Peyer's patch (tissue), 4 donors: ENCODE measurements at regions not wholly inside any gene's neighbourhood (a gene's known extent, or its start where the extent isn't known, plus 50 kb on each side); places are given as distances from the start of the nearest gene placed in this dataset.

Source experiments
- DNase-seq, 3 donors: peaks; one replicate each; pipeline ENCODE4 v3.0.0-alpha.2; 2017 to 2019
- H3K27ac ChIP-seq, 4 donors: fragments of 200-600 bp; sonication (generic); one replicate each; pipeline ENCODE4 v1.5.1; 2016 to 2019
- H3K27me3 ChIP-seq, 2 donors: fragments of 200-600 bp; sonication (generic); one replicate each; pipeline ENCODE4 v1.5.1; 2019
- H3K36me3 ChIP-seq, 3 donors: fragments of 200-600 bp; sonication (generic); one replicate each; pipeline ENCODE4 v1.5.1; 2016 to 2019
- H3K4me1 ChIP-seq, 4 donors: fragments of 200-600 bp; sonication (generic); one replicate each; pipeline ENCODE4 v1.5.1; 2016 to 2019
- H3K4me3 ChIP-seq, 4 donors: fragments of 200-600 bp; sonication (generic); 1 replicate in 3 of 4; 2 replicates in 1 of 4; pipeline ENCODE4 v1.5.1; 2016 to 2019; ENCODE audit warnings: mild to moderate bottlenecking in 1 of 4
- H3K9me3 ChIP-seq, 4 donors: fragments of 200-600 bp; sonication (generic); one replicate each; pipeline ENCODE4 v1.5.1; 2016 to 2019; ENCODE audit warnings: mild to moderate bottlenecking in 1 of 4
- POLR2A ChIP-seq, 2 donors: fragments of 450-650 bp; IDR thresholded peaks; one replicate each; pipeline ENCODE4 v1.5.1; 2017; ENCODE audit warnings: antibody characterized with exemption in 2 of 2, mild to moderate bottlenecking in 2 of 2, moderate library complexity in 2 of 2
- TF ChIP-seq, protein P1 (sequence below), 6 experiments: fragments of 450-650 bp in 4 of 6; fragments of 200-600 bp in 2 of 6; sonication (generic) in 1 of 6; IDR thresholded peaks; one replicate each; pipeline ENCODE4 v1.5.1; 2017 to 2019; ENCODE audit warnings: antibody characterized with exemption in 6 of 6, mild to moderate bottlenecking in 3 of 6, moderate library complexity in 1 of 6

DNA sequence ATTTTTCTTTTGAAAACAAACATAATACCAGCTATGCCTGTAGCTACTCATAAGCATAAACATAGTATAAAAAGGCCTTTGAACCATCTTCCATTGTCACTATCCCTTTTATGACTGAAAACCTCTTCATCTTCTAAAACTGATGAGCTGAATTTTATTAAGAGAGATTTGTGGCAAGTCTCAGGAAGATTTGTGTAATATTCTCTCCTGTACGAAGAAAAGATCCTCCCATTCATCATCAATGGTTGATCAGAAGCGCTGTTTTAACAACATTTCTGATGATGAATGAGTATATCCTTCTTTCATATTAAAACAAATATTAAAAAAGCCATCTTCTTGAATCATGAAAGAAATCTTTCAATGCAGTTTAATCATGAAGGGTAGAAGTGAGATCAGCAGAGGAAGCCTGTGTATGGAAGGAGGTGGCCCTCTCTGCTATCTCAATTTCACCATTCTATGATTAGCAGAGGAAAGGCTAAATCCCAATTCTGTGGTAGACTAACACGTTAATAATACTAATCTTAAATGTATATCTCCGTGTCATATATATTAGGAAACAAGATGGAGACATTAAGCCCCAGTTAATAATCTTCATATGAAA is 430.2 kb downstream of the FRK start:
- Histone ChIP-seq H3K4me1 (no peaks in the 10 kb centered on the region), H3K27me3 (no peaks in the 10 kb centered on the region), H3K27ac (no peak overlapping the region), H3K36me3 (no peaks in the 10 kb centered on the region), H3K4me3 (no peak overlapping the region), H3K9me3 (no peaks in the 10 kb centered on the region)
- DNase-seq, result no peak
- TF ChIP-seq, protein P1, sequence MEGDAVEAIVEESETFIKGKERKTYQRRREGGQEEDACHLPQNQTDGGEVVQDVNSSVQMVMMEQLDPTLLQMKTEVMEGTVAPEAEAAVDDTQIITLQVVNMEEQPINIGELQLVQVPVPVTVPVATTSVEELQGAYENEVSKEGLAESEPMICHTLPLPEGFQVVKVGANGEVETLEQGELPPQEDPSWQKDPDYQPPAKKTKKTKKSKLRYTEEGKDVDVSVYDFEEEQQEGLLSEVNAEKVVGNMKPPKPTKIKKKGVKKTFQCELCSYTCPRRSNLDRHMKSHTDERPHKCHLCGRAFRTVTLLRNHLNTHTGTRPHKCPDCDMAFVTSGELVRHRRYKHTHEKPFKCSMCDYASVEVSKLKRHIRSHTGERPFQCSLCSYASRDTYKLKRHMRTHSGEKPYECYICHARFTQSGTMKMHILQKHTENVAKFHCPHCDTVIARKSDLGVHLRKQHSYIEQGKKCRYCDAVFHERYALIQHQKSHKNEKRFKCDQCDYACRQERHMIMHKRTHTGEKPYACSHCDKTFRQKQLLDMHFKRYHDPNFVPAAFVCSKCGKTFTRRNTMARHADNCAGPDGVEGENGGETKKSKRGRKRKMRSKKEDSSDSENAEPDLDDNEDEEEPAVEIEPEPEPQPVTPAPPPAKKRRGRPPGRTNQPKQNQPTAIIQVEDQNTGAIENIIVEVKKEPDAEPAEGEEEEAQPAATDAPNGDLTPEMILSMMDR (IDR thresholded peaks at IDR 0.05), result no peak
- no peak for TF ChIP-seq POLR2A (IDR thresholded peaks at IDR 0.05)

DNA sequence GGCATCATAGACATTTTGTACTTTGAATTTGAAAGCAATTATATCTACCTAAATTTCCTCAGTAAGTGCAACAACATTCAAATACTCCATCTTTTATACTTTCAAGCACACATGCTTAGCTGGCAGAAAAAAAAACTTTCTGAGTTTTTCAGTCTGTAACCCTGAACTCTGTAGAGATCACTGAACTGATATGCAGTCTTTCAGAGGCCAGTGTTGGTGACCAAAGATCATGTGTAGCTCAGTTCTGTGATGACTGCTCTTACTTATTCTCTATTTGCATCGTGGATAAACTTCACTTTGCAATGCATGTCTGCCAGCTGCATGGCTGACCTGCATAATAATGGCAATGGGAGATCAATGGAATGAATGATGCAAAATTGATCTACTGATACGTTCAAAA is 431.3 kb downstream of the FRK start:
- Histone ChIP-seq H3K27ac (no peak overlapping the region), H3K4me1 (no peaks in the 10 kb centered on the region), H3K36me3 (no peaks in the 10 kb centered on the region), H3K27me3 (no peaks in the 10 kb centered on the region), H3K9me3 (no peaks in the 10 kb centered on the region), H3K4me3 (no peak overlapping the region)
- TF ChIP-seq POLR2A (IDR thresholded peaks at IDR 0.05), result no peak
- TF ChIP-seq, protein P1 (IDR thresholded peaks at IDR 0.05), result no peak
- DNase-seq, result no peak

DNA sequence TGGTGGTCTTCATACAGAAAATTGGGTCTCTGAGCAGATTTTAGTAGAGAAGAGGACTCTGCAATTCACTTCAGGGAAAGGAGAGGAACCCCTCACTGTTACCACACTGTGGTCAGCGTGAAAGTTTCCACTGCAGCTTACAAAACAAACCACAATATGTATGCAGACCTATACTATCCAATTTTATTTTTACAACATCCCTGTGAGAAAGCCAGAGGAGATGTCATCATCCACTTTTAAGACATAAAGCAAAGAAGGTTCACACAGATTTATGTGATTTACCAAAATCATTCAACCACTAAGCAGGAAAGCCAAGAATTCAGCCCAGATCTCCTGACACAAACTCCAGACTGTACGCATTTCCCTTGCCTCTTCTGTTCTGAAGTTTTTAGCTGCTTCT is 442.4 kb downstream of the FRK start:
- Histone ChIP-seq H3K4me3 (no peak overlapping the region), H3K36me3 (no peaks in the 10 kb centered on the region), H3K4me1 (no peaks in the 10 kb centered on the region), H3K27me3 (no peaks in the 10 kb centered on the region), H3K27ac (no peak overlapping the region), H3K9me3 (no peaks in the 10 kb centered on the region)
- no peak for DNase-seq
- no peak for TF ChIP-seq POLR2A (IDR thresholded peaks at IDR 0.05)
- TF ChIP-seq, protein P1 (IDR thresholded peaks at IDR 0.05), result no peak

DNA sequence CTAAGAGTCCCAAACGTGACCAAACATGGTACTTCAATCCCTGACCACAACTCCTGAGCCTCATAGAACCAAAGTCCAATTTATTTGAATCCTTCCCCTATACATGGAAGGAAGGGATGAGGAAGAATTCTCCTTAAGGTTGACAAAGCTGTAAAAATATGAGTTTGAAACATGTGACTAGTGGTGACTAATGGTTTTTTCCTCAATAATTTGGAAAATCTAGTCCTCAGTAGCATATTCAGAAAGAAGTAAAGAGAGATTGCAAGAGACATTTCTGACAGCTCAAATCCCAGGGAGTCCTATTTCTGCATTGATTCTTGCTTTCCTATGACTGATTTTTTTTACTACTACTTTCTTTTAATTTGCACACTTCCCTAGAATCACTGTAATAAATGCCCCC is 443.7 kb downstream of the FRK start:
- no peak for DNase-seq
- no peak overlapping the region for H3K27ac ChIP-seq
- no peaks in the 10 kb centered on the region for H3K9me3 ChIP-seq
- TF ChIP-seq, protein P1 (IDR thresholded peaks at IDR 0.05), result no peak
- TF ChIP-seq POLR2A (IDR thresholded peaks at IDR 0.05), result no peak
- no peaks in the 10 kb centered on the region for H3K27me3 ChIP-seq
- H3K36me3 ChIP-seq, result no peaks in the 10 kb centered on the region
- no peak overlapping the region for H3K4me3 ChIP-seq
- no peaks in the 10 kb centered on the region for H3K4me1 ChIP-seq

DNA sequence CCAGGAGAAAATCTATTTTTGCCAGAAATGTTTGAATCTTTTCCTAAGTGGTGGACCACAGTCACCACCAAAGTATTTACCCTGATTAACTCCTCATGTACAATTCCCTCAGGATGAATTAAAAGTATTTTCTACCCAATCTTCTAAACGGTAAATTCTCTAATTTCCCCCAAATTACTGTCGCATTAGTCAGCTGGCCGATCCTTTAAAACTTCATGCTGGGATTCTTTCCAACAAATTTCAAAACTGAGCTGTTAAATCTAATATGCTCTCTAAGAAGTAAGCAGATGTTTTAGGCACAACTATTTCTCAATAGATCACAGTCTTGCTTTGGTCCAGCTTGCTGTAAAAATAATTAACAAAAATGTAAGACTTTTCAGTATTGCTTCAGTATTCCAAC is 447.2 kb downstream of the FRK start:
- no peaks in the 10 kb centered on the region for H3K4me1 ChIP-seq
- no peaks in the 10 kb centered on the region for H3K27me3 ChIP-seq
- H3K4me3 ChIP-seq, result no peak overlapping the region
- no peak overlapping the region for H3K27ac ChIP-seq
- no peak for DNase-seq
- H3K36me3 ChIP-seq, result no peaks in the 10 kb centered on the region
- TF ChIP-seq, protein P1 (IDR thresholded peaks at IDR 0.05), result no peak
- no peak for TF ChIP-seq POLR2A (IDR thresholded peaks at IDR 0.05)
- no peaks in the 10 kb centered on the region for H3K9me3 ChIP-seq
